Suppressor macrophage treated with lipopolysaccharide for 4 hours (primary cell): ENCODE measurements at regions not wholly inside any gene's neighbourhood (a gene's known extent, or its start where the extent isn't known, plus 50 kb on each side); places are given as distances from the start of the nearest gene placed in this dataset.
"Not testable (repeated sequence)": the region's sequence is repeated elsewhere in the genome, so short reads cannot be mapped to it uniquely, and the experiment has no call there.

Source experiments
- DNase-seq: peaks from one replicate; pipeline ENCODE4 v3.0.0-alpha.2; 2020

GRCh38 chr4:64216741-64217140 lies 192.5 kb downstream of the TECRL start:
- no peak for DNase-seq

- DNase-seq = no peak
These were observed 203.9 kb downstream of the TECRL start for GRCh38 chr4:64205376-64205775.

GRCh38 chr4:64200001-64200555 lies 209.2 kb downstream of the TECRL start:
- DNase-seq = no peak

- DNase-seq = no peak
These were observed 213.7 kb downstream of the TECRL start for GRCh38 chr4:64195582-64195981.

GRCh38 chr4:64192731-64193412 lies 216.4 kb downstream of the TECRL start:
- no peak for DNase-seq

- no peak for DNase-seq
These were observed 234.9 kb downstream of the TECRL start for GRCh38 chr4:64174247-64174882.

GRCh38 chr4:64166365-64166764 lies 242.9 kb downstream of the TECRL start:
- DNase-seq = no peak

GRCh38 chr4:64158648-64159326 lies 250.5 kb downstream of the TECRL start:
- DNase-seq = peak; percentile 72

GRCh38 chr4:64157397-64157796 lies 251.9 kb downstream of the TECRL start:
- DNase-seq = no peak

- no peak for DNase-seq
These were observed 253.0 kb downstream of the TECRL start for GRCh38 chr4:64156253-64156652.

- no peak for DNase-seq
These were observed 263.2 kb downstream of the TECRL start for GRCh38 chr4:64146030-64146429.

GRCh38 chr4:64144994-64145393 lies 264.3 kb downstream of the TECRL start:
- no peak for DNase-seq

GRCh38 chr4:64130907-64131306 lies 278.3 kb downstream of the TECRL start:
- DNase-seq = no peak

- no peak for DNase-seq
These were observed 283.9 kb downstream of the TECRL start for GRCh38 chr4:64125354-64125753.

GRCh38 chr4:64121803-64122202 lies 287.4 kb downstream of the TECRL start:
- DNase-seq = no peak

- no peak for DNase-seq
These were observed 303.3 kb downstream of the TECRL start for GRCh38 chr4:64105903-64106302.

GRCh38 chr4:64095398-64095797 lies 313.9 kb downstream of the TECRL start:
- no peak for DNase-seq

GRCh38 chr4:64079316-64079715 lies 329.9 kb downstream of the TECRL start:
- no peak for DNase-seq

- no peak for DNase-seq
These were observed 341.2 kb downstream of the TECRL start for GRCh38 chr4:64068096-64068495.

- DNase-seq = no peak
These were observed 346.3 kb downstream of the TECRL start for GRCh38 chr4:64062991-64063390.

GRCh38 chr4:64037033-64037432 lies 372.2 kb downstream of the TECRL start:
- DNase-seq = not testable (repeated sequence)

GRCh38 chr4:64022560-64022959 lies 386.7 kb downstream of the TECRL start:
- DNase-seq = no peak

- DNase-seq = no peak
These were observed 392.4 kb downstream of the TECRL start for GRCh38 chr4:64016893-64017292.

GRCh38 chr4:64014647-64015046 lies 394.6 kb downstream of the TECRL start:
- DNase-seq = no peak
